Muscle of leg (tissue), 3 donors: ENCODE measurements at regions not wholly inside any gene's neighbourhood (a gene's known extent, or its start where the extent isn't known, plus 50 kb on each side); places are given as distances from the start of the nearest gene placed in this dataset.
"Not testable (repeated sequence)": the region's sequence is repeated elsewhere in the genome, so short reads cannot be mapped to it uniquely, and the experiment has no call there.

Source experiments
- DNase-seq: peaks from one replicate; pipeline ENCODE4 v3.0.0; 2013
- H3K27ac ChIP-seq: one replicate; pipeline ENCODE4 v1.5.1; 2013; ENCODE audit warnings: mild to moderate bottlenecking, low read length, control low read depth
- H3K27me3 ChIP-seq: one replicate; pipeline ENCODE4 v1.6.1; 2013; ENCODE audit warnings: low read length; ENCODE audit not compliant: control insufficient read depth, insufficient read depth
- H3K36me3 ChIP-seq: one replicate; pipeline ENCODE4 v1.6.1; 2013; ENCODE audit warnings: low read length; ENCODE audit not compliant: control insufficient read depth, insufficient read depth
- H3K4me1 ChIP-seq: one replicate; pipeline ENCODE4 v1.6.1; 2013; ENCODE audit warnings: low read length; ENCODE audit not compliant: control insufficient read depth, insufficient read depth
- H3K4me3 ChIP-seq: one replicate; pipeline ENCODE4 v1.5.1; 2013; ENCODE audit warnings: low read length, control low read depth
- H3K9me3 ChIP-seq: replicated peaks from 2 replicates; pipeline ENCODE4 v1.6.1; 2013; ENCODE audit warnings: low read depth, low read length; ENCODE audit not compliant: control insufficient read depth
- WGBS: methylation state at CpG from one replicate; pipeline ENCODE4 v1.1.5; 2013; ENCODE audit warnings: missing lambda C conversion rate; ENCODE audit not compliant: insufficient coverage; 5-methylcytosine and 5-hydroxymethylcytosine counted together

GRCh38 chr15:22228101-22228762, 147.9 kb downstream of the OR4M2 start:
- WGBS: 76% methylated on average over 9 of the region's 9 CpGs
- Histone ChIP-seq H3K27me3 (no peaks in the 10 kb centered on the region), H3K27ac (no peak overlapping the region), H3K4me1 (no peaks in the 10 kb centered on the region), H3K4me3 (no peak overlapping the region), H3K36me3 (no peaks in the 10 kb centered on the region), H3K9me3 (peaks cover 60% of the 10 kb centered on the region)
- no peak for DNase-seq

- Histone ChIP-seq H3K4me1 (no peaks in the 10 kb centered on the region), H3K27me3 (no peaks in the 10 kb centered on the region), H3K27ac (no peak overlapping the region), H3K9me3 (peaks cover 64% of the 10 kb centered on the region), H3K36me3 (no peaks in the 10 kb centered on the region), H3K4me3 (no peak overlapping the region)
- WGBS: 70% methylated on average over 10 of the region's 12 CpGs
- DNase-seq: no peak
Measured at GRCh38 chr15:22229990-22230819, 149.9 kb downstream of the OR4M2 start.

- Histone ChIP-seq H3K9me3 (peaks cover 61% of the 10 kb centered on the region), H3K27ac (no peak overlapping the region), H3K4me3 (no peak overlapping the region), H3K27me3 (no peaks in the 10 kb centered on the region), H3K36me3 (no peaks in the 10 kb centered on the region), H3K4me1 (no peaks in the 10 kb centered on the region)
- WGBS: 0% methylated on average over 1 of the region's 2 CpGs
- no peak for DNase-seq
Measured at GRCh38 chr15:22231603-22232002, 151.3 kb downstream of the OR4M2 start.

GRCh38 chr15:22232675-22233074, 152.3 kb downstream of the OR4M2 start:
- 77% methylated on average over 3 of the region's 3 CpGs for WGBS
- Histone ChIP-seq H3K9me3 (peaks cover 55% of the 10 kb centered on the region), H3K4me1 (no peaks in the 10 kb centered on the region), H3K4me3 (no peak overlapping the region), H3K36me3 (no peaks in the 10 kb centered on the region), H3K27ac (no peak overlapping the region), H3K27me3 (no peaks in the 10 kb centered on the region)
- no peak for DNase-seq

- H3K27ac ChIP-seq, H3K27me3 ChIP-seq, H3K4me3 ChIP-seq, H3K36me3 ChIP-seq, H3K4me1 ChIP-seq, DNase-seq: not testable (repeated sequence)
- H3K9me3 ChIP-seq: peaks cover 38% of the 10 kb centered on the region
- 41% methylated on average over 5 of the region's 7 CpGs for WGBS
Measured at GRCh38 chr15:22235261-22235930, 155.1 kb downstream of the OR4M2 start.

- Histone ChIP-seq H3K27ac (no peak overlapping the region), H3K27me3 (no peaks in the 10 kb centered on the region), H3K9me3 (peaks cover 45% of the 10 kb centered on the region), H3K4me3 (no peak overlapping the region), H3K4me1 (no peaks in the 10 kb centered on the region), H3K36me3 (no peaks in the 10 kb centered on the region)
- WGBS: 54% methylated on average over 5 of the region's 5 CpGs
- DNase-seq: no peak
Measured at GRCh38 chr15:22236469-22236868, 156.1 kb downstream of the OR4M2 start.

GRCh38 chr15:22237891-22238275, 157.6 kb downstream of the OR4M2 start:
- no peak for DNase-seq
- Histone ChIP-seq H3K4me3 (no peak overlapping the region), H3K36me3 (no peaks in the 10 kb centered on the region), H3K9me3 (peaks cover 38% of the 10 kb centered on the region), H3K4me1 (no peaks in the 10 kb centered on the region), H3K27me3 (no peaks in the 10 kb centered on the region), H3K27ac (no peak overlapping the region)
- 66% methylated on average over 8 of the region's 9 CpGs for WGBS

- H3K36me3 ChIP-seq, H3K4me3 ChIP-seq, DNase-seq, H3K4me1 ChIP-seq, H3K27ac ChIP-seq, H3K27me3 ChIP-seq: not testable (repeated sequence)
- 68% methylated on average over 19 of the region's 20 CpGs for WGBS
- peaks cover 39% of the 10 kb centered on the region for H3K9me3 ChIP-seq
Measured at GRCh38 chr15:22238276-22238958, 158.1 kb downstream of the OR4M2 start.

- not testable (repeated sequence) for H3K4me3 ChIP-seq, H3K27ac ChIP-seq, H3K36me3 ChIP-seq, DNase-seq, H3K27me3 ChIP-seq, H3K4me1 ChIP-seq
- H3K9me3 ChIP-seq: peaks cover 43% of the 10 kb centered on the region
- WGBS: 81% methylated on average over 17 of the region's 22 CpGs
Measured at GRCh38 chr15:22238959-22239805, 158.9 kb downstream of the OR4M2 start.
